Right lobe of liver (tissue), 6 donors: ENCODE measurements at regions not wholly inside any gene's neighbourhood (a gene's known extent, or its start where the extent isn't known, plus 50 kb on each side); places are given as distances from the start of the nearest gene placed in this dataset.

Experiments used
- ATAC-seq, 4 donors: fragments of 200-7000 bp; cut with Tn5 transposase; one replicate each; pipeline ENCODE4 v1.9.1; 2020; ENCODE audit warnings: mild to moderate bottlenecking in 4 of 4, moderate library complexity in 4 of 4
- DNase-seq, 3 donors: peaks; one replicate each; pipeline ENCODE4 v3.0.0-alpha.2; 2020
- H3K27ac ChIP-seq, 3 donors: fragments of 200-600 bp; one replicate each; pipeline ENCODE4 v1.8.0; 2022
- H3K27me3 ChIP-seq, 2 donors: fragments of 200-600 bp; one replicate each; pipeline ENCODE4 v1.8.0; 2022
- H3K36me3 ChIP-seq, 4 donors: fragments of 200-600 bp; sonication (generic) in 1 of 4; one replicate each; pipeline versions ENCODE4 v1.5.1 to v1.8.0; 2017 to 2022; ENCODE audit warnings: control low read depth in 1 of 4
- H3K4me1 ChIP-seq, 4 donors: fragments of 200-600 bp; sonication (generic) in 1 of 4; one replicate each; pipeline versions ENCODE4 v1.5.1 to v1.8.0; 2017 to 2022; ENCODE audit warnings: control low read depth in 1 of 4
- H3K4me3 ChIP-seq, 3 donors: fragments of 200-600 bp; one replicate each; pipeline ENCODE4 v1.8.0; 2022
- H3K9me3 ChIP-seq, 4 donors: fragments of 200-600 bp; sonication (generic) in 1 of 4; one replicate each; pipeline versions ENCODE4 v1.5.1 to v1.8.0; 2017 to 2022; ENCODE audit warnings: control low read depth in 1 of 4
- POLR2A ChIP-seq: fragments of 450-650 bp; IDR thresholded peaks from one replicate; pipeline ENCODE4 v1.6.1; 2017; ENCODE audit warnings: antibody characterized with exemption, mild to moderate bottlenecking
- WGBS: methylation state at CpG from one replicate; pipeline ENCODE4 v1.1.6; 2018; ENCODE audit warnings: low coverage, low lambda C conversion rate; ENCODE audit not compliant: insufficient coverage; ENCODE audit errors: missing lambda C conversion rate; 5-methylcytosine and 5-hydroxymethylcytosine counted together
- intact Hi-C, 2 donors: fragments of 100-400 bp; cut with DNase I; formaldehyde crosslinking; loops; one replicate each; pipeline versions ENCODE4 v1.11.2 to v1.14.1; 2022
- TF ChIP-seq, protein P1 (sequence below), 4 donors: fragments of 200-600 bp in 3 of 4; fragments of 450-650 bp in 1 of 4; IDR thresholded peaks; one replicate each; pipeline versions ENCODE4 v1.5.1 to v1.8.0; 2016 to 2022; ENCODE audit warnings: antibody characterized with exemption in 4 of 4, mild to moderate bottlenecking in 2 of 4
- donor health status: DM: no; HTN: yes; CAD: no.
- donor health status: DM: no; HTN: no; CAD: no.
- donor health status: DM: no; HTN: no; CAD: no.
- donor health status: DM: no; HTN: yes; CAD: no.
- donor health status: DM: no; HTN: yes; CAD: no.

- intact Hi-C loops, result no loop called here
- H3K36me3 ChIP-seq, result no peaks in the 10 kb centered on the region
- H3K4me3 ChIP-seq, result no peak overlapping the region
- H3K4me1 ChIP-seq, result peaks cover 0 to 10% (median under 1%) of the 10 kb centered on the region in 4 donors
- WGBS, result 79% methylated on average over 2 of the region's 2 CpGs
- no peaks in the 10 kb centered on the region for H3K27me3 ChIP-seq
- no peaks in the 10 kb centered on the region for H3K9me3 ChIP-seq
- ATAC-seq, result no peak
- no peak for DNase-seq
- TF ChIP-seq, protein P1, sequence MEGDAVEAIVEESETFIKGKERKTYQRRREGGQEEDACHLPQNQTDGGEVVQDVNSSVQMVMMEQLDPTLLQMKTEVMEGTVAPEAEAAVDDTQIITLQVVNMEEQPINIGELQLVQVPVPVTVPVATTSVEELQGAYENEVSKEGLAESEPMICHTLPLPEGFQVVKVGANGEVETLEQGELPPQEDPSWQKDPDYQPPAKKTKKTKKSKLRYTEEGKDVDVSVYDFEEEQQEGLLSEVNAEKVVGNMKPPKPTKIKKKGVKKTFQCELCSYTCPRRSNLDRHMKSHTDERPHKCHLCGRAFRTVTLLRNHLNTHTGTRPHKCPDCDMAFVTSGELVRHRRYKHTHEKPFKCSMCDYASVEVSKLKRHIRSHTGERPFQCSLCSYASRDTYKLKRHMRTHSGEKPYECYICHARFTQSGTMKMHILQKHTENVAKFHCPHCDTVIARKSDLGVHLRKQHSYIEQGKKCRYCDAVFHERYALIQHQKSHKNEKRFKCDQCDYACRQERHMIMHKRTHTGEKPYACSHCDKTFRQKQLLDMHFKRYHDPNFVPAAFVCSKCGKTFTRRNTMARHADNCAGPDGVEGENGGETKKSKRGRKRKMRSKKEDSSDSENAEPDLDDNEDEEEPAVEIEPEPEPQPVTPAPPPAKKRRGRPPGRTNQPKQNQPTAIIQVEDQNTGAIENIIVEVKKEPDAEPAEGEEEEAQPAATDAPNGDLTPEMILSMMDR (IDR thresholded peaks at IDR 0.05), result no peak
- TF ChIP-seq POLR2A, result no peak
- no peak overlapping the region for H3K27ac ChIP-seq
Observed at GRCh38 chr3:31170932-31171670, 276.6 kb upstream of the GADL1 start.

DNA sequence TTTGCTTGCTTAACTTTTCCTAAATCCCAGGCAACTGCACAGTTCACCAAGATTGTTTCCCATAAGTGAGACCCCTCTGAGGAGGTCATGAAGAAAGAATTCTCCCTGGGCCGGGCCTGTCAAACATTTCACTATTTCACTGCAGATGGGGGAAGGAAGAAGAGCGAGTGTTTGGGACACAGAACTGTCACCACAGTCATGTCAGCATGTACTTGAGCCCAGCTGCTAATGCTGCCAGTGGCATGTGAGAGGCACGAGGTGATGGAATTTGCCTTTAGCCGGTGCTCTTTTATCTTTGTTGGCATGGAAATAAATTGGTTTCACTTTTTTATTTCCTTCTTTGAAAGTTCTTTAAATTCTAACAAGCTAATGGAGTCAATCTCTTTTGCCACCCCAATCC is 277.9 kb upstream of the GADL1 start:
- ATAC-seq (peak; percentile 31 to 55 (median 44)), DNase-seq (no peak)
- intact Hi-C loops, result no loop called here
- no peak overlapping the region for H3K27ac ChIP-seq
- H3K36me3 ChIP-seq, result no peaks in the 10 kb centered on the region
- no peaks in the 10 kb centered on the region for H3K27me3 ChIP-seq
- TF ChIP-seq POLR2A, result no peak
- TF ChIP-seq, protein P1 (IDR thresholded peaks at IDR 0.05), result no peak
- H3K9me3 ChIP-seq, result no peaks in the 10 kb centered on the region
- H3K4me1 ChIP-seq, result peaks cover 0 to 10% (median under 1%) of the 10 kb centered on the region in 4 donors
- WGBS, result 44% methylated on average over 4 of the region's 4 CpGs
- no peak overlapping the region for H3K4me3 ChIP-seq

DNA sequence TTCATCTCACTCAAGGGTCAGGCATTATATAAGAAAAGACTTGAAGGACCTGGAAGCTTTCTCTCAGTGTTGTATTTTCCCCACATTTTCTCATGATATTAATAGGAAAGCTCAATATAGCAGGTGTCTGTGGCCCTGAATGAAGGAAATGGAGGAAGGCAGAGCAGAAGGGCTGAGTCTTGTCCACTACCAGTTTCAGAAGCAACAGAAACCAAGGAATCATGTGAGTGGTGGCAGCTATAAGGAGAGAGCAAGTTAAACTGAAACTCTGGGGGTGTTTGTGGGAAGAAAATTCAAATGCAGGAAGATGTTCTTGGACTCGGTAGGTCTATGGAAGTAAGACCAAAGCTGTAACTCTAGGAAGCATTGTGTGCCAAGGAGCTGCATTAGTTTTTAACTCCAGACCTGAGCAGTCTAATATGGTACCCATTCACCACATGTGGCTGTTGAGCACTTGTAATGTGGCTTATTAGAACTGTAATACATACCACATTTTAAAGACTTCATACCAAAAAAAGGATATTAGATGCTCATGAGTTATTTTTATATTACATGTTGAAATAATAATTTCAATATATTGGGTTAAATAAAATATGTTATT is 278.8 kb upstream of the GADL1 start:
- DNase-seq, result no peak
- no peaks in the 10 kb centered on the region for H3K36me3 ChIP-seq
- 80% methylated on average over 1 of the region's 1 CpG for WGBS
- no peak for ATAC-seq
- no peaks in the 10 kb centered on the region for H3K27me3 ChIP-seq
- no peaks in the 10 kb centered on the region for H3K9me3 ChIP-seq
- intact Hi-C loops, result no loop called here
- H3K4me3 ChIP-seq, result no peak overlapping the region
- peak overlapping the region in 1 of 3 donors; percentile 67 for H3K27ac ChIP-seq
- H3K4me1 ChIP-seq, result peaks cover 0 to 10% (median under 1%) of the 10 kb centered on the region in 4 donors
- TF ChIP-seq, protein P1 (IDR thresholded peaks at IDR 0.05), result no peak
- no peak for TF ChIP-seq POLR2A

DNA sequence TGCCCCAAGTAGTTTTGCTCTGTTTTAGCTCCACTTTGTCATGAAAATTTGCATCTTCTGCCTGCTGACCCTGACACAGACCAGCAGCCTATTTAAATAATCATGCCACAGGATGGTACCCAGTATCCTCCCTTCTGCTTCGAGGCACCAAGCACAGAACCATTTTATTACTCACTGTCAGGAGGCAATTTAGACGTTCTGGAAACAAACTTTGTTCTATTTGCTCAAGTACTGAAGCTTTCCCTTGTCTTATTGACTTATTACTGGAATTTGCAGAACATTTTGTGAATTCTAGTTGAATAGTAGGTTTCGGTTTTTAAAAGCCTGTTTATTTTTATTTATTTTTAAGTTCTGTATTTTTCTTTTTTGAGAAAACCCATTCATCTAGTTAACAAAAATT is 279.6 kb upstream of the GADL1 start:
- H3K27me3 ChIP-seq, result no peaks in the 10 kb centered on the region
- no peak for DNase-seq
- no peaks in the 10 kb centered on the region for H3K36me3 ChIP-seq
- TF ChIP-seq, protein P1 (IDR thresholded peaks at IDR 0.05), result no peak
- no peak for TF ChIP-seq POLR2A
- H3K27ac ChIP-seq, result peak overlapping the region in 2 of 3 donors; percentile 41 to 67
- peak; percentile 77 to 90 (median 84) for ATAC-seq
- H3K9me3 ChIP-seq, result no peaks in the 10 kb centered on the region
- intact Hi-C loops, result no loop called here
- peaks cover 0 to 10% (median under 1%) of the 10 kb centered on the region in 4 donors for H3K4me1 ChIP-seq
- 33% methylated on average over 3 of the region's 3 CpGs for WGBS
- H3K4me3 ChIP-seq, result no peak overlapping the region
